H1 (cell line): ENCODE measurements at regions not wholly inside any gene's neighbourhood (a gene's known extent, or its start where the extent isn't known, plus 50 kb on each side); places are given as distances from the start of the nearest gene placed in this dataset.

Source experiments
- ASH2L ChIP-seq: fragments of 200-600, 300-600 bp; sonication (generic); IDR thresholded peaks from one replicate; pipeline ENCODE4 v1.7.1; 2017; ENCODE audit warnings: low read length
- ATF3 ChIP-seq: IDR thresholded peaks from 2 replicates; pipeline ENCODE4 v1.6.1; 2011; ENCODE audit warnings: low read depth, mild to moderate bottlenecking, low read length; ENCODE audit not compliant: insufficient read depth
- RNF2 ChIP-seq: fragments of 200-900, 300-1000 bp; sonication (generic); IDR thresholded peaks from 2 replicates; pipeline ENCODE4 v1.7.1; 2016; ENCODE audit warnings: borderline replicate concordance, low read depth, mild to moderate bottlenecking, antibody characterized with exemption, low read length; ENCODE audit not compliant: poor library complexity, severe bottlenecking; ENCODE audit errors: missing control alignments
- SIN3A ChIP-seq, 2 experiments: IDR thresholded peaks in 1 of 2; conservative IDR thresholded peaks in 1 of 2; 2 replicates each; pipeline ENCODE4 v1.6.1; 2011 to 2012; ENCODE audit warnings: low read length in 2 of 2, improper control_type of control experiment in 1 of 2, low read depth in 1 of 2, mild to moderate bottlenecking in 1 of 2
- TEAD4 ChIP-seq: IDR thresholded peaks from 2 replicates; pipeline ENCODE4 v1.6.1; 2012; ENCODE audit warnings: low read depth, low read length, inconsistent platforms, mixed read lengths

GRCh38 chr13:73340069-73340468, 281.3 kb downstream of the KLF5 start (continued):
- no peak for TF ChIP-seq ATF3
- TF ChIP-seq RNF2: no peak
- no peak for TF ChIP-seq SIN3A (conservative IDR thresholded peaks at IDR 0.05 in 1 of 2, IDR thresholded peaks at IDR 0.05 in 1 of 2; ENCODE audit: low read depth in 1 of 2, low read length in 2 of 2)
- no peak for TF ChIP-seq ASH2L
- TF ChIP-seq TEAD4: no peak
- TF ChIP-seq, all 59 proteins: peak for 0
